Mesenchymal stem cell (in vitro differentiated cells and primary cell): ENCODE measurements at regions not wholly inside any gene's neighbourhood (a gene's known extent, or its start where the extent isn't known, plus 50 kb on each side); places are given as distances from the start of the nearest gene placed in this dataset.

ENCODE experiments used
- DNase-seq: peaks from one replicate; pipeline ENCODE4 v3.0.0-alpha.2; 2013
- H2AFZ ChIP-seq: one replicate; pipeline ENCODE4 v1.6.1; 2013; ENCODE audit warnings: low read depth, mild to moderate bottlenecking, control low read depth, inconsistent platforms, low read length, moderate library complexity
- H2AK5ac ChIP-seq: 2 replicates; pipeline ENCODE4 v1.6.1; 2013; ENCODE audit warnings: low read length, moderate library complexity, mild to moderate bottlenecking, inconsistent platforms; ENCODE audit not compliant: severe bottlenecking
- H2BK120ac ChIP-seq: one replicate; pipeline ENCODE4 v1.6.1; 2013; ENCODE audit warnings: low read depth, mild to moderate bottlenecking, inconsistent platforms, low read length, moderate library complexity
- H2BK12ac ChIP-seq, 2 experiments: one replicate each; pipeline ENCODE4 v1.6.1; 2013; ENCODE audit warnings: inconsistent platforms in 2 of 2, low read length in 2 of 2, mild to moderate bottlenecking in 2 of 2, moderate library complexity in 2 of 2, control low read depth in 1 of 2
- H2BK15ac ChIP-seq: one replicate; pipeline ENCODE4 v1.6.1; 2013; ENCODE audit warnings: mild to moderate bottlenecking, low read depth, inconsistent platforms; ENCODE audit not compliant: poor library complexity, severe bottlenecking
- H2BK5ac ChIP-seq: 2 replicates; pipeline ENCODE4 v1.6.1; 2013; ENCODE audit warnings: low read depth, mild to moderate bottlenecking, low read length, control low read depth, inconsistent platforms; ENCODE audit not compliant: poor library complexity, severe bottlenecking
- H3K14ac ChIP-seq, 2 experiments: one replicate each; pipeline ENCODE4 v1.6.1; 2013; ENCODE audit warnings: inconsistent platforms in 2 of 2, low read length in 2 of 2, control low read depth in 1 of 2, mild to moderate bottlenecking in 1 of 2, moderate library complexity in 1 of 2
- H3K18ac ChIP-seq, 2 experiments: one replicate each; pipeline ENCODE4 v1.6.1; 2013; ENCODE audit warnings: inconsistent platforms in 2 of 2, low read length in 2 of 2, control low read depth in 1 of 2, low read depth in 1 of 2, mild to moderate bottlenecking in 1 of 2
- H3K23ac ChIP-seq, 2 experiments: one replicate each; pipeline ENCODE4 v1.6.1; 2013; ENCODE audit warnings: inconsistent platforms in 2 of 2, low read length in 2 of 2, mild to moderate bottlenecking in 2 of 2, moderate library complexity in 2 of 2, control low read depth in 1 of 2
- H3K27ac ChIP-seq: 2 replicates; pipeline ENCODE4 v1.5.1; 2013; ENCODE audit warnings: mild to moderate bottlenecking, moderate library complexity, low read length, control low read depth, inconsistent platforms; ENCODE audit not compliant: poor library complexity, severe bottlenecking
- H3K27me3 ChIP-seq, 2 experiments: 2 replicates each; pipeline versions ENCODE4 v1.6.1 to v1.7.0; 2013; ENCODE audit warnings: low read length in 2 of 2, mild to moderate bottlenecking in 2 of 2, moderate library complexity in 2 of 2, control low read depth in 1 of 2, inconsistent platforms in 1 of 2; ENCODE audit not compliant: control insufficient read depth in 1 of 2, insufficient read depth in 1 of 2
- H3K36me3 ChIP-seq, 2 experiments: 2 replicates each; pipeline versions ENCODE4 v1.6.1 to v1.7.0; 2013; ENCODE audit warnings: low read length in 2 of 2, control low read depth in 1 of 2, inconsistent platforms in 1 of 2, low read depth in 1 of 2, mild to moderate bottlenecking in 1 of 2; ENCODE audit not compliant: insufficient read depth in 2 of 2, control insufficient read depth in 1 of 2
- H3K4ac ChIP-seq, 2 experiments: one replicate each; pipeline ENCODE4 v1.6.1; 2013; ENCODE audit warnings: inconsistent platforms in 2 of 2, low read length in 2 of 2, mild to moderate bottlenecking in 2 of 2, moderate library complexity in 2 of 2, control low read depth in 1 of 2, low read depth in 1 of 2
- H3K4me1 ChIP-seq: 2 replicates; pipeline ENCODE4 v1.6.1; 2013; ENCODE audit warnings: low read depth, low read length, control low read depth; ENCODE audit not compliant: control insufficient read depth, insufficient read depth
- H3K4me2 ChIP-seq: 2 replicates; pipeline ENCODE4 v1.6.1; 2013; ENCODE audit warnings: low read length, mild to moderate bottlenecking, inconsistent platforms; ENCODE audit not compliant: poor library complexity, severe bottlenecking
- H3K4me3 ChIP-seq, 2 experiments: 2 replicates each; pipeline versions ENCODE4 v1.5.1 to v1.7.0; 2013; ENCODE audit warnings: low read length in 2 of 2, mild to moderate bottlenecking in 2 of 2, control low read depth in 1 of 2, low read depth in 1 of 2; ENCODE audit not compliant: insufficient read depth in 1 of 2
- H3K79me1 ChIP-seq: replicated peaks from 2 replicates; pipeline ENCODE4 v1.6.1; 2013; ENCODE audit warnings: mild to moderate bottlenecking, control low read depth, low read length, inconsistent platforms; ENCODE audit not compliant: poor library complexity, severe bottlenecking
- H3K9ac ChIP-seq: 2 replicates; pipeline ENCODE4 v1.7.0; 2013; ENCODE audit warnings: mild to moderate bottlenecking, low read length, moderate library complexity
- H3K9me3 ChIP-seq: 2 replicates; pipeline ENCODE4 v1.7.0; 2013; ENCODE audit warnings: mild to moderate bottlenecking, low read length; ENCODE audit not compliant: control insufficient read depth
- H4K8ac ChIP-seq: one replicate; pipeline ENCODE4 v1.6.1; 2013; ENCODE audit warnings: inconsistent platforms, mild to moderate bottlenecking, low read length, moderate library complexity
- H4K91ac ChIP-seq: one replicate; pipeline ENCODE4 v1.6.1; 2013; ENCODE audit warnings: mild to moderate bottlenecking, low read length, inconsistent platforms
- WGBS: methylation state at CpG from one replicate; pipeline ENCODE4 v1.1.7; 2013; ENCODE audit warnings: mixed read lengths; 5-methylcytosine and 5-hydroxymethylcytosine counted together

DNA sequence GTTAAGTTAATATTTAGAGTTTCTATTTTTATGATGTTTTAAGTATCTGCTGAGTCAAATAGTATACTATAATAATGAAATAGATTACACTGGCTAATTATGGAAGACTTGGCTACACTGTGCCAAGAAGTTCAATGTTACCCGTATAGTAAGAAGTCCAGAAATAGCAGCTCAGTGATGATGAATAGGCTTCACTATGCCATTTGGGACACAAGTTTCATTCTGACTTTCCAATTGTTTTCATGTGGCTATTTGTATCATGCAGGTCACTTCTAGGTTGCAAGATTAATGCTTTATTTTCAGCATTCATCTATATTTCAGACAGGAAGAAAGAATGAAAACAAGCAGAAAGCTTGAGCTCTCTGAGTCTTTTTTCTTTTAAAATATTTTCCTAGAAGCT is 194.5 kb upstream of the RIOK2 start:
- H3K4me2 ChIP-seq = no peak overlapping the region
- H3K27me3 ChIP-seq = no peaks in the 10 kb centered on the region
- H2BK15ac ChIP-seq = no peak overlapping the region
- H4K8ac ChIP-seq = no peak overlapping the region
- H3K14ac ChIP-seq = no peak overlapping the region
- H2BK12ac ChIP-seq = no peak overlapping the region
- no peak overlapping the region for H3K4me3 ChIP-seq
- no peaks in the 10 kb centered on the region for H3K4me1 ChIP-seq
- H2BK120ac ChIP-seq = no peak overlapping the region
- no peak overlapping the region for H2AFZ ChIP-seq
- no peak overlapping the region for H4K91ac ChIP-seq
- no peak overlapping the region for H3K27ac ChIP-seq
- H2AK5ac ChIP-seq = no peak overlapping the region
- no peak overlapping the region for H3K4ac ChIP-seq
- H3K36me3 ChIP-seq = no peaks in the 10 kb centered on the region
- H3K79me1 ChIP-seq = no peaks in the 10 kb centered on the region
- no peak overlapping the region for H3K9ac ChIP-seq
- no peak overlapping the region for H3K23ac ChIP-seq
- WGBS = 82% methylated on average over 1 of the region's 1 CpG
- H3K18ac ChIP-seq = no peak overlapping the region
- H2BK5ac ChIP-seq = no peak overlapping the region
- H3K9me3 ChIP-seq = peaks cover 11% of the 10 kb centered on the region
- no peak for DNase-seq

DNA sequence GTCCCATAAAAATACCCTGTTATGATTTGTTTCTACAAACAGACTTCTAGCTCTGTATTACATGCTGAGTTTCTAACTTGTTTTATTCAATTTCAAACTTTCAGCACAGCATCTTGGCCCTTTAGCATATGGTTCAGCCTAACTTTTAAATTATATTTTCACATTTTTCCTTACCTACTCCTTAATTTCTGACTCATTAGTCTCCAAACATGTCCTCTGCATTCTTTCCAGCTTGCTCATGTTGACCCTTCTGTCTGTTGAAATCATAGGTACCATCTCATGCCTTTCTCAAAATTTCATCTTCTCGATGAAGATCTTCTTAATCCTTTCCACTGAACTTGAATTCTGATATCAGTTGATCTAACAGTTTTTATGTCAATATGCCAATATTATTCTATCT is 200.9 kb upstream of the RIOK2 start:
- no peaks in the 10 kb centered on the region for H3K9me3 ChIP-seq
- no peak overlapping the region for H3K4ac ChIP-seq
- no peak overlapping the region for H2BK12ac ChIP-seq
- H3K18ac ChIP-seq = no peak overlapping the region
- no peak overlapping the region for H2BK5ac ChIP-seq
- H3K9ac ChIP-seq = no peak overlapping the region
- no peak overlapping the region for H2BK15ac ChIP-seq
- no peak overlapping the region for H2AFZ ChIP-seq
- no peak for DNase-seq
- no CpG with 5 or more reads among the region's 1 CpG for WGBS
- no peaks in the 10 kb centered on the region for H3K27me3 ChIP-seq
- no peak overlapping the region for H3K4me2 ChIP-seq
- H3K79me1 ChIP-seq = no peaks in the 10 kb centered on the region
- no peak overlapping the region for H4K91ac ChIP-seq
- no peak overlapping the region for H2AK5ac ChIP-seq
- H4K8ac ChIP-seq = no peak overlapping the region
- H3K4me1 ChIP-seq = no peaks in the 10 kb centered on the region
- no peak overlapping the region for H3K23ac ChIP-seq
- no peaks in the 10 kb centered on the region for H3K36me3 ChIP-seq
- no peak overlapping the region for H3K4me3 ChIP-seq
- H3K27ac ChIP-seq = no peak overlapping the region
- H3K14ac ChIP-seq = no peak overlapping the region
- H2BK120ac ChIP-seq = no peak overlapping the region

DNA sequence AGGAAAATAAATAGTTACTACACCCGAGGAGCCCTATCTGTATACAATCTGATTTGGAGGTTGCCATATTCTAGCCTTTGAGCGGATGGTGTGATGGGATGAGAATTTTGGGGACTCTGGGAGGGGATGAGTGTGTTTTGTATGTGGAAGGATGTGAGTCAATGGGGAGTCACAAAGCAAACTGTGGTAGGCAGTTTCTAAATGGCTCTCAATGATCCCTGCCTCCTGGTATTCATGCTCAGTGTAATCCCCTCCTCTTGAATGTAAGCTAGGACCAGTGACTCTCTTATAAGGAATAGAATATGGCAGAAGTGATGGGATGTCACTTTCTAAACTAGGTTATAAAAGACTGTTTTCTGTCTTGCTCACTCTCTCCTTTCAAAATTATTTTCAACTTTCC is 205.7 kb upstream of the RIOK2 start:
- no peak for DNase-seq
- Histone ChIP-seq H3K9ac (no peak overlapping the region), H3K4me3 (no peak overlapping the region), H3K9me3 (no peaks in the 10 kb centered on the region), H3K27ac (no peak overlapping the region), H2BK12ac (no peak overlapping the region), H3K14ac (no peak overlapping the region), H3K79me1 (no peaks in the 10 kb centered on the region), H4K91ac (no peak overlapping the region), H4K8ac (no peak overlapping the region), H3K27me3 (no peaks in the 10 kb centered on the region), H3K18ac (no peak overlapping the region), H2AK5ac (no peak overlapping the region), H3K4me2 (no peak overlapping the region), H2BK5ac (no peak overlapping the region), H2BK120ac (no peak overlapping the region), H2BK15ac (no peak overlapping the region), H3K4me1 (no peaks in the 10 kb centered on the region), H3K36me3 (no peaks in the 10 kb centered on the region), H3K4ac (no peak overlapping the region), H2AFZ (no peak overlapping the region), H3K23ac (no peak overlapping the region)
- 94% methylated on average over 2 of the region's 2 CpGs for WGBS

DNA sequence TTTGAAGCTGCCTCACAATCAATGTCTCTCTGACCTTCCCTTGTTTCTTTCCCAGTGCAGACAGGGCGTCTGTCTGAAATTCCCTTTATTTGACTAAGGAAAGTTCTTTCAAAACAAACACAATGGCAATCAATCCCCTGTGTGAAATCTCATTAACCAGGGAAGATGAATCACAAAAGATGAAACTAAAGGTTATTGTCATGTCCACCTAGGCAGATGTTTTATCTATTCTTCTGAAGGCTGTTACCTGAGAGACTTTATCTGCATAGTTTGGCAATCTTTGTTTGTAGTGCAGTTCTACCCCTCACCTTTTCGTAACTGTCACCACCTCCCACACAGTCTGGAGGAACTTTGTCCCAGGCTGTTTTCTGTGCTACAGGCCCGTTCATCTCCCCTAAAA is 217.5 kb upstream of the RIOK2 start:
- H3K9ac ChIP-seq = no peak overlapping the region
- H3K4me1 ChIP-seq = no peaks in the 10 kb centered on the region
- no peak overlapping the region for H4K91ac ChIP-seq
- H4K8ac ChIP-seq = no peak overlapping the region
- no peak overlapping the region for H3K4me3 ChIP-seq
- no peak overlapping the region for H2BK15ac ChIP-seq
- no peak overlapping the region for H2AFZ ChIP-seq
- no peak overlapping the region for H3K23ac ChIP-seq
- H3K9me3 ChIP-seq = peaks cover 4% of the 10 kb centered on the region
- H2AK5ac ChIP-seq = no peak overlapping the region
- no peak overlapping the region for H2BK120ac ChIP-seq
- no peak overlapping the region for H3K4me2 ChIP-seq
- no peak overlapping the region for H3K27ac ChIP-seq
- no peak overlapping the region for H2BK12ac ChIP-seq
- no peaks in the 10 kb centered on the region for H3K27me3 ChIP-seq
- no peak overlapping the region for H3K14ac ChIP-seq
- no peak for DNase-seq
- no peaks in the 10 kb centered on the region for H3K79me1 ChIP-seq
- H3K4ac ChIP-seq = no peak overlapping the region
- H3K36me3 ChIP-seq = no peaks in the 10 kb centered on the region
- 70% methylated on average over 3 of the region's 3 CpGs for WGBS
- no peak overlapping the region for H3K18ac ChIP-seq
- no peak overlapping the region for H2BK5ac ChIP-seq
